ENCODE measurements at regions not wholly inside any gene's neighbourhood (a gene's known extent, or its start where the extent isn't known, plus 50 kb on each side); places are given as distances from the start of the nearest gene placed in this dataset.
A peak's percentile ranks its signal among the peaks of the same experiment; 100 is the strongest.

GRCh38 chr6:4577406-4577805, 198.8 kb upstream of the CDYL start:
- TF ChIP-seq CTCF (IDR thresholded peaks at IDR 0.05; ENCODE audit: insufficient read depth, low read length) = no peak
- H3K4me3 ChIP-seq (ENCODE audit: low read depth, low read length) = no peak overlapping the region
- peak; percentile 98 for DNase-seq (ENCODE audit: low read depth)

GRCh38 chr6:4575714-4576113, 200.5 kb upstream of the CDYL start:
- no peak overlapping the region for H3K4me3 ChIP-seq (ENCODE audit: low read depth, low read length)
- TF ChIP-seq CTCF (IDR thresholded peaks at IDR 0.05; ENCODE audit: insufficient read depth, low read length) = no peak
- no peak for DNase-seq (ENCODE audit: low read depth)

GRCh38 chr6:4574007-4574406, 202.2 kb upstream of the CDYL start:
- TF ChIP-seq CTCF (IDR thresholded peaks at IDR 0.05; ENCODE audit: insufficient read depth, low read length) = no peak
- no peak overlapping the region for H3K4me3 ChIP-seq (ENCODE audit: low read depth, low read length)
- DNase-seq (ENCODE audit: low read depth) = peak; percentile 75

GRCh38 chr6:4571011-4571410, 205.2 kb upstream of the CDYL start:
- TF ChIP-seq CTCF (IDR thresholded peaks at IDR 0.05; ENCODE audit: insufficient read depth, low read length) = no peak
- DNase-seq (ENCODE audit: low read depth) = no peak

GRCh38 chr6:4568138-4568537, 208.1 kb upstream of the CDYL start:
- TF ChIP-seq CTCF (IDR thresholded peaks at IDR 0.05; ENCODE audit: insufficient read depth, low read length) = no peak

More at GRCh38 chr6:4571011-4571410, 205.2 kb upstream of the CDYL start:
- no peak overlapping the region for H3K4me3 ChIP-seq (ENCODE audit: low read depth, low read length)

GRCh38 chr6:4567141-4567540, 209.1 kb upstream of the CDYL start:
- no peak for TF ChIP-seq CTCF (IDR thresholded peaks at IDR 0.05; ENCODE audit: insufficient read depth, low read length)
- DNase-seq (ENCODE audit: low read depth) = peak; percentile 57
- H3K4me3 ChIP-seq (ENCODE audit: low read depth, low read length) = no peak overlapping the region

More at GRCh38 chr6:4568138-4568537, 208.1 kb upstream of the CDYL start:
- H3K4me3 ChIP-seq (ENCODE audit: low read depth, low read length) = no peak overlapping the region
- DNase-seq (ENCODE audit: low read depth) = no peak

Data from fibroblast of the aortic adventitia (primary cell).